ENCODE measurements at regions not wholly inside any gene's neighbourhood (a gene's known extent, or its start where the extent isn't known, plus 50 kb on each side); places are given as distances from the start of the nearest gene placed in this dataset.

DNA sequence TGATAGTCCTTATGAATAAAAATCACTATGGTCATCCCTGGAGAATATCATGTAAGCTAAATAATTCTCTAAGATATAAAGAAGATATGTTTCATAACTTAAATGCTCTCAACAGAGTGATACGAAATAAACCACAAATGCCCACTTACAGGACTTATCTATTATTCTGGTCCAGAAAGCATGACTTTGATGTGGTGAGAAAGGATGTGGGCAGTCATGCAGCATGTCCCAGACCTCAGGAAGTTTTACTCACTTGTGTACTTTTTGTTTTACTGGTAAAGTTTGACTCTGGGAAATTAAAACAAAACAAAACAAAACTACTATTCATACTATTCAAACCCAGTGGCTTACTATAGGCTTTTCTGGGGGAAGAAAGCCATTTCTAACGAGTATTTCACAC lies 483.2 kb upstream of the SLITRK6 start (continued):
- TF ChIP-seq, protein P1, sequence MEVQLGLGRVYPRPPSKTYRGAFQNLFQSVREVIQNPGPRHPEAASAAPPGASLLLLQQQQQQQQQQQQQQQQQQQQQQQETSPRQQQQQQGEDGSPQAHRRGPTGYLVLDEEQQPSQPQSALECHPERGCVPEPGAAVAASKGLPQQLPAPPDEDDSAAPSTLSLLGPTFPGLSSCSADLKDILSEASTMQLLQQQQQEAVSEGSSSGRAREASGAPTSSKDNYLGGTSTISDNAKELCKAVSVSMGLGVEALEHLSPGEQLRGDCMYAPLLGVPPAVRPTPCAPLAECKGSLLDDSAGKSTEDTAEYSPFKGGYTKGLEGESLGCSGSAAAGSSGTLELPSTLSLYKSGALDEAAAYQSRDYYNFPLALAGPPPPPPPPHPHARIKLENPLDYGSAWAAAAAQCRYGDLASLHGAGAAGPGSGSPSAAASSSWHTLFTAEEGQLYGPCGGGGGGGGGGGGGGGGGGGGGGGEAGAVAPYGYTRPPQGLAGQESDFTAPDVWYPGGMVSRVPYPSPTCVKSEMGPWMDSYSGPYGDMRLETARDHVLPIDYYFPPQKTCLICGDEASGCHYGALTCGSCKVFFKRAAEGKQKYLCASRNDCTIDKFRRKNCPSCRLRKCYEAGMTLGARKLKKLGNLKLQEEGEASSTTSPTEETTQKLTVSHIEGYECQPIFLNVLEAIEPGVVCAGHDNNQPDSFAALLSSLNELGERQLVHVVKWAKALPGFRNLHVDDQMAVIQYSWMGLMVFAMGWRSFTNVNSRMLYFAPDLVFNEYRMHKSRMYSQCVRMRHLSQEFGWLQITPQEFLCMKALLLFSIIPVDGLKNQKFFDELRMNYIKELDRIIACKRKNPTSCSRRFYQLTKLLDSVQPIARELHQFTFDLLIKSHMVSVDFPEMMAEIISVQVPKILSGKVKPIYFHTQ (CRISPR knock-in tag; IDR thresholded peaks at IDR 0.05), result no peak

- DNase-seq (ENCODE audit: low spot score), result no peak
- Mint-ChIP-seq H3K27me3 (ENCODE audit: low read depth) (no peaks in the 10 kb centered on the region), H3K4me1 (0 out of 2 replicates have a peak, but pooled peaks cover 2% of the 10 kb centered on the region), H3K36me3 (no peaks in the 10 kb centered on the region), H3K27ac (no peak overlapping the region), H3K9me3 (no peaks in the 10 kb centered on the region), H3K4me3 (no peak overlapping the region)
- POLR2A ChIA-PET, result no interaction called here
- CTCF ChIA-PET, result no interaction called here
- ATAC-seq, result no peak
- TF ChIP-seq CDX4 (CRISPR knock-in tag; IDR thresholded peaks at IDR 0.05; ENCODE audit: borderline replicate concordance), result no peak
- no peak for TF ChIP-seq NR2C2 (CRISPR knock-in tag; IDR thresholded peaks at IDR 0.05)
Observed at GRCh38 chr13:86283031-86283430, 483.8 kb upstream of the SLITRK6 start.

DNA sequence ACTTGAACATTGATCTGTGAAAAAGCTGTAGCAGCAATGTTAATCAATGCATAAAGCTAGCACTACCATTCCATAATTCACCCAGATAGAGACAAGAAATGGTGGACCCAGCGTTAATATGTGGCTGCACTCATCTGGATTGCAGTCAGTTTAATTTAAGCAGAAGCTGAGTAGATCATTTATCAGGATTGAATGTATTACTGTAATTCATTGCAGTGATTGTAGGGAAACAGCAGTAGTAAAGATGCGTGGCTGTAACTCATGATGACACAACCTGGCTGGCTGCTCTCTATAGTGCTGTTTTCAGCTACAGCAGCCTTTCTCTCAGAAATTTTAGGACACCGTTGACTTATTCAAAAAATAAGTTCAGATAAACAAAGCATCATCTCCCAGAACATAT lies 499.5 kb upstream of the SLITRK6 start:
- POLR2A ChIA-PET, result no interaction called here
- Mint-ChIP-seq H3K4me3 (no peak overlapping the region), H3K4me1 (peaks cover 4% of the 10 kb centered on the region; the same call in 1 of the 2 replicates), H3K9me3 (no peaks in the 10 kb centered on the region), H3K27me3 (ENCODE audit: low read depth) (no peaks in the 10 kb centered on the region), H3K36me3 (no peaks in the 10 kb centered on the region), H3K27ac (no peak overlapping the region)
- TF ChIP-seq MAX (CRISPR knock-in tag; IDR thresholded peaks at IDR 0.05) (no peak), CREM (CRISPR knock-in tag; IDR thresholded peaks at IDR 0.05) (no peak), SMAD3 (CRISPR knock-in tag; IDR thresholded peaks at IDR 0.05; ENCODE audit: borderline replicate concordance) (no peak), ZNF396 (CRISPR knock-in tag; IDR thresholded peaks at IDR 0.05; ENCODE audit: borderline replicate concordance) (no peak), GTF2I (CRISPR knock-in tag; conservative IDR thresholded peaks at IDR 0.05) (no peak), ESRRA (CRISPR knock-in tag; IDR thresholded peaks at IDR 0.05; ENCODE audit: borderline replicate concordance) (no peak), JAZF1 (CRISPR knock-in tag; IDR thresholded peaks at IDR 0.05) (no peak), CBFB (CRISPR knock-in tag; IDR thresholded peaks at IDR 0.05; ENCODE audit: low read depth) (no peak), ZNF281 (CRISPR knock-in tag; IDR thresholded peaks at IDR 0.05) (no peak), CREB1 (CRISPR knock-in tag; IDR thresholded peaks at IDR 0.05) (no peak), TP53 (CRISPR knock-in tag; IDR thresholded peaks at IDR 0.05) (no peak), MXD4 (CRISPR knock-in tag; IDR thresholded peaks at IDR 0.05; ENCODE audit: borderline replicate concordance) (no peak), MYBL2 (CRISPR knock-in tag; IDR thresholded peaks at IDR 0.05) (no peak), TEAD4 (CRISPR knock-in tag; IDR thresholded peaks at IDR 0.05) (no peak)
- TF ChIP-seq, protein P2, sequence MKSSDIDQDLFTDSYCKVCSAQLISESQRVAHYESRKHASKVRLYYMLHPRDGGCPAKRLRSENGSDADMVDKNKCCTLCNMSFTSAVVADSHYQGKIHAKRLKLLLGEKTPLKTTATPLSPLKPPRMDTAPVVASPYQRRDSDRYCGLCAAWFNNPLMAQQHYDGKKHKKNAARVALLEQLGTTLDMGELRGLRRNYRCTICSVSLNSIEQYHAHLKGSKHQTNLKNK (CRISPR knock-in tag; IDR thresholded peaks at IDR 0.05), result no peak
- TF ChIP-seq, protein P3, sequence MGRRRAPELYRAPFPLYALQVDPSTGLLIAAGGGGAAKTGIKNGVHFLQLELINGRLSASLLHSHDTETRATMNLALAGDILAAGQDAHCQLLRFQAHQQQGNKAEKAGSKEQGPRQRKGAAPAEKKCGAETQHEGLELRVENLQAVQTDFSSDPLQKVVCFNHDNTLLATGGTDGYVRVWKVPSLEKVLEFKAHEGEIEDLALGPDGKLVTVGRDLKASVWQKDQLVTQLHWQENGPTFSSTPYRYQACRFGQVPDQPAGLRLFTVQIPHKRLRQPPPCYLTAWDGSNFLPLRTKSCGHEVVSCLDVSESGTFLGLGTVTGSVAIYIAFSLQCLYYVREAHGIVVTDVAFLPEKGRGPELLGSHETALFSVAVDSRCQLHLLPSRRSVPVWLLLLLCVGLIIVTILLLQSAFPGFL (CRISPR knock-in tag; IDR thresholded peaks at IDR 0.05; ENCODE audit: borderline replicate concordance), result no peak
- TF ChIP-seq, protein P4, sequence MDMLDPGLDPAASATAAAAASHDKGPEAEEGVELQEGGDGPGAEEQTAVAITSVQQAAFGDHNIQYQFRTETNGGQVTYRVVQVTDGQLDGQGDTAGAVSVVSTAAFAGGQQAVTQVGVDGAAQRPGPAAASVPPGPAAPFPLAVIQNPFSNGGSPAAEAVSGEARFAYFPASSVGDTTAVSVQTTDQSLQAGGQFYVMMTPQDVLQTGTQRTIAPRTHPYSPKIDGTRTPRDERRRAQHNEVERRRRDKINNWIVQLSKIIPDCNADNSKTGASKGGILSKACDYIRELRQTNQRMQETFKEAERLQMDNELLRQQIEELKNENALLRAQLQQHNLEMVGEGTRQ (CRISPR knock-in tag; IDR thresholded peaks at IDR 0.05), result no peak
- TF ChIP-seq, protein P5, sequence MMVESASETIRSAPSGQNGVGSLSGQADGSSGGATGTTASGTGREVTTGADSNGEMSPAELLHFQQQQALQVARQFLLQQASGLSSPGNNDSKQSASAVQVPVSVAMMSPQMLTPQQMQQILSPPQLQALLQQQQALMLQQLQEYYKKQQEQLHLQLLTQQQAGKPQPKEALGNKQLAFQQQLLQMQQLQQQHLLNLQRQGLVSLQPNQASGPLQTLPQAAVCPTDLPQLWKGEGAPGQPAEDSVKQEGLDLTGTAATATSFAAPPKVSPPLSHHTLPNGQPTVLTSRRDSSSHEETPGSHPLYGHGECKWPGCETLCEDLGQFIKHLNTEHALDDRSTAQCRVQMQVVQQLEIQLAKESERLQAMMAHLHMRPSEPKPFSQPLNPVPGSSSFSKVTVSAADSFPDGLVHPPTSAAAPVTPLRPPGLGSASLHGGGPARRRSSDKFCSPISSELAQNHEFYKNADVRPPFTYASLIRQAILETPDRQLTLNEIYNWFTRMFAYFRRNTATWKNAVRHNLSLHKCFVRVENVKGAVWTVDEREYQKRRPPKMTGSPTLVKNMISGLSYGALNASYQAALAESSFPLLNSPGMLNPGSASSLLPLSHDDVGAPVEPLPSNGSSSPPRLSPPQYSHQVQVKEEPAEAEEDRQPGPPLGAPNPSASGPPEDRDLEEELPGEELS (CRISPR knock-in tag; IDR thresholded peaks at IDR 0.05), result no peak
- DNase-seq (ENCODE audit: low spot score) (no peak), ATAC-seq (no peak)
- CTCF ChIA-PET, result no interaction called here

Measured in WTC11 (cell line).